ENCODE measurements at regions not wholly inside any gene's neighbourhood (a gene's known extent, or its start where the extent isn't known, plus 50 kb on each side); places are given as distances from the start of the nearest gene placed in this dataset.

GRCh38 chr14:71686677-71687076, 245.6 kb upstream of the RGS6 start:
- DNase-seq (ENCODE audit: low read depth, low spot score) = no peak

More at GRCh38 chr14:71686677-71687076, 245.6 kb upstream of the RGS6 start:
- Histone ChIP-seq H3K79me2 (ENCODE audit: control insufficient read depth, insufficient read depth, low read length) (no peaks in the 10 kb centered on the region), H3K27me3 (ENCODE audit: control insufficient read depth in 2 of 2, insufficient read depth in 2 of 2, low read length in 2 of 2) (no peaks in the 10 kb centered on the region), H3K4me3 (replicated peaks in 1 of 3; ENCODE audit: insufficient read depth in 1 of 3, low read depth in 1 of 3, low read length in 3 of 3) (no peak overlapping the region), H3K9ac (replicated peaks; ENCODE audit: extremely low read depth, insufficient read depth, low read length) (no peak overlapping the region), H4K20me1 (replicated peaks; ENCODE audit: control insufficient read depth, extremely low read depth, insufficient read depth, low read length) (no peaks in the 10 kb centered on the region), H3K36me3 (ENCODE audit: control insufficient read depth in 2 of 2, extremely low read depth in 1 of 2, insufficient read depth in 2 of 2, low read length in 2 of 2) (no peaks in the 10 kb centered on the region), H3K9me1 (replicated peaks; ENCODE audit: control insufficient read depth, extremely low read depth, insufficient read depth, low read length) (no peaks in the 10 kb centered on the region), H2AFZ (ENCODE audit: low read depth, low read length) (no peak overlapping the region), H3K27ac (ENCODE audit: insufficient read depth, low read depth, low read length) (no peak overlapping the region), H3K4me2 (ENCODE audit: insufficient read depth, low read length) (no peak overlapping the region), H3K4me1 (ENCODE audit: control insufficient read depth, extremely low read depth, insufficient read depth, low read length) (no peaks in the 10 kb centered on the region), H3K9me3 (replicated peaks; ENCODE audit: control insufficient read depth, insufficient read depth, low read length) (no peaks in the 10 kb centered on the region)
- FAIRE-seq = no peak
- CTCF ChIA-PET = no interaction called here
- POLR2A ChIA-PET = no interaction called here
- TF ChIP-seq GATA2 (IDR thresholded peaks at IDR 0.05; ENCODE audit: insufficient read depth, insufficient read length, low read depth, low read length) (no peak), JUN (IDR thresholded peaks at IDR 0.05; ENCODE audit: borderline replicate concordance, insufficient read depth, insufficient read length, low read depth) (no peak), POLR2A (IDR thresholded peaks at IDR 0.05; ENCODE audit: low read depth, low read length) (no peak), FOS (IDR thresholded peaks at IDR 0.05; ENCODE audit: borderline replicate concordance, insufficient read depth, low read length) (no peak), EZH2 (IDR thresholded peaks at IDR 0.05; ENCODE audit: borderline replicate concordance, low read depth, low read length, severe bottlenecking) (no peak), CTCF (IDR thresholded peaks at IDR 0.05; ENCODE audit: extremely low read depth in 1 of 2, insufficient read depth in 1 of 2, low read depth in 1 of 2, low read length in 2 of 2) (no peak), POLR2AphosphoS5 (IDR thresholded peaks at IDR 0.05; ENCODE audit: insufficient read depth, low read depth, low read length) (no peak), MAX (IDR thresholded peaks at IDR 0.05; ENCODE audit: insufficient read depth, insufficient read length) (no peak)
- BruUV-seq (replicated peaks) = no TSS peak
- intact Hi-C loops (cut with micrococcal nuclease) = no loop called here
- dilution Hi-C loops (cut with MboI; ENCODE audit: extremely low pct_ligation_motif_present, low sequenced_read_pairs) = no loop called here
